NCI-H510A treated with DMSO at 0.1 percent for 48 hours (cell line): ENCODE measurements at regions not wholly inside any gene's neighbourhood (a gene's known extent, or its start where the extent isn't known, plus 50 kb on each side); places are given as distances from the start of the nearest gene placed in this dataset.

ENCODE experiments used
- DNase-seq: peaks from one replicate; lab custom pipeline; 2025; lab: John Stamatoyannopoulos, UW

- no peak for DNase-seq
Observed at GRCh38 chr3:167958141-167958540, 137.6 kb downstream of the GOLIM4 start.

GRCh38 chr3:167952969-167953368, 142.8 kb downstream of the GOLIM4 start:
- DNase-seq, result no peak

- DNase-seq, result no peak
Observed at GRCh38 chr3:167950212-167950611, 145.5 kb downstream of the GOLIM4 start.

- DNase-seq, result no peak
Observed at GRCh38 chr3:167941234-167941995, 154.3 kb downstream of the GOLIM4 start.

- peak; percentile 36 for DNase-seq
Observed at GRCh38 chr3:167940241-167940640, 155.5 kb downstream of the GOLIM4 start.

- DNase-seq, result no peak
Observed at GRCh38 chr3:167938516-167938915, 157.2 kb downstream of the GOLIM4 start.

GRCh38 chr3:167936019-167936418, 159.7 kb downstream of the GOLIM4 start:
- DNase-seq, result no peak

- DNase-seq, result no peak
Observed at GRCh38 chr3:167930453-167930852, 165.3 kb downstream of the GOLIM4 start.

GRCh38 chr3:167929968-167930367, 165.8 kb downstream of the GOLIM4 start:
- peak; percentile 70 for DNase-seq

- no peak for DNase-seq
Observed at GRCh38 chr3:167928381-167928780, 167.3 kb downstream of the GOLIM4 start.

- no peak for DNase-seq
Observed at GRCh38 chr3:167920747-167921146, 175.0 kb downstream of the GOLIM4 start.

GRCh38 chr3:167919590-167919989, 176.1 kb downstream of the GOLIM4 start:
- DNase-seq, result no peak

- no peak for DNase-seq
Observed at GRCh38 chr3:167918686-167919085, 177.0 kb downstream of the GOLIM4 start.

- no peak for DNase-seq
Observed at GRCh38 chr3:167918008-167918596, 177.6 kb downstream of the GOLIM4 start.

- DNase-seq, result peak; percentile 1
Observed at GRCh38 chr3:167913219-167913835, 177.8 kb downstream of the SERPINI1 start.

- no peak for DNase-seq
Observed at GRCh38 chr3:167909952-167910351, 174.4 kb downstream of the SERPINI1 start.

GRCh38 chr3:167909504-167909896, 174.0 kb downstream of the SERPINI1 start:
- no peak for DNase-seq

- no peak for DNase-seq
Observed at GRCh38 chr3:167908746-167909503, 173.4 kb downstream of the SERPINI1 start.

- DNase-seq, result no peak
Observed at GRCh38 chr3:167908221-167908620, 172.7 kb downstream of the SERPINI1 start.

GRCh38 chr3:167901138-167901537, 165.6 kb downstream of the SERPINI1 start:
- no peak for DNase-seq

GRCh38 chr3:167899093-167899492, 163.6 kb downstream of the SERPINI1 start:
- peak; percentile 4 for DNase-seq

- no peak for DNase-seq
Observed at GRCh38 chr3:167898091-167898490, 162.6 kb downstream of the SERPINI1 start.

GRCh38 chr3:167895684-167896083, 160.2 kb downstream of the SERPINI1 start:
- no peak for DNase-seq
